SU-DHL-6 (cell line): ENCODE measurements at regions not wholly inside any gene's neighbourhood (a gene's known extent, or its start where the extent isn't known, plus 50 kb on each side); places are given as distances from the start of the nearest gene placed in this dataset.

Experiments
- EZH2phosphoT487 ChIP-seq: fragments of 200-600 bp; sonication (generic), shearing (Covaris generic); conservative IDR thresholded peaks from 2 replicates; pipeline ENCODE4 v1.6.1; 2018; ENCODE audit warnings: mild to moderate bottlenecking, antibody characterized with exemption, low read length, moderate library complexity, mixed read lengths
- TF ChIP-seq, protein P1 (sequence below): fragments of 200-600 bp; sonication (generic); IDR thresholded peaks from one replicate; pipeline ENCODE4 v1.5.1; 2017; ENCODE audit warnings: antibody characterized with exemption, mild to moderate bottlenecking, low read length, moderate library complexity; ENCODE audit not compliant: insufficient read depth, poor library complexity, severe bottlenecking

- TF ChIP-seq, protein P1, sequence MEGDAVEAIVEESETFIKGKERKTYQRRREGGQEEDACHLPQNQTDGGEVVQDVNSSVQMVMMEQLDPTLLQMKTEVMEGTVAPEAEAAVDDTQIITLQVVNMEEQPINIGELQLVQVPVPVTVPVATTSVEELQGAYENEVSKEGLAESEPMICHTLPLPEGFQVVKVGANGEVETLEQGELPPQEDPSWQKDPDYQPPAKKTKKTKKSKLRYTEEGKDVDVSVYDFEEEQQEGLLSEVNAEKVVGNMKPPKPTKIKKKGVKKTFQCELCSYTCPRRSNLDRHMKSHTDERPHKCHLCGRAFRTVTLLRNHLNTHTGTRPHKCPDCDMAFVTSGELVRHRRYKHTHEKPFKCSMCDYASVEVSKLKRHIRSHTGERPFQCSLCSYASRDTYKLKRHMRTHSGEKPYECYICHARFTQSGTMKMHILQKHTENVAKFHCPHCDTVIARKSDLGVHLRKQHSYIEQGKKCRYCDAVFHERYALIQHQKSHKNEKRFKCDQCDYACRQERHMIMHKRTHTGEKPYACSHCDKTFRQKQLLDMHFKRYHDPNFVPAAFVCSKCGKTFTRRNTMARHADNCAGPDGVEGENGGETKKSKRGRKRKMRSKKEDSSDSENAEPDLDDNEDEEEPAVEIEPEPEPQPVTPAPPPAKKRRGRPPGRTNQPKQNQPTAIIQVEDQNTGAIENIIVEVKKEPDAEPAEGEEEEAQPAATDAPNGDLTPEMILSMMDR = no peak
- TF ChIP-seq EZH2phosphoT487 = no peak
These were observed 453.9 kb upstream of the PKN2 start for GRCh38 chr1:88230126-88230525.
